PC-9 (cell line): ENCODE measurements at regions not wholly inside any gene's neighbourhood (a gene's known extent, or its start where the extent isn't known, plus 50 kb on each side); places are given as distances from the start of the nearest gene placed in this dataset.
"Not testable (repeated sequence)": the region's sequence is repeated elsewhere in the genome, so short reads cannot be mapped to it uniquely, and the experiment has no call there.

ENCODE experiments used
- EZH2 ChIP-seq: fragments of 200-600 bp; sonication (generic); IDR thresholded peaks from 2 replicates; pipeline ENCODE4 v1.8.0; 2017; ENCODE audit warnings: antibody characterized with exemption, low read depth
- TF ChIP-seq, protein P1 (sequence below): fragments of 200-600 bp; sonication (generic); conservative IDR thresholded peaks from 2 replicates; pipeline ENCODE4 v1.6.1; 2017; ENCODE audit warnings: mixed run types, antibody characterized with exemption, mild to moderate bottlenecking, moderate library complexity

DNA sequence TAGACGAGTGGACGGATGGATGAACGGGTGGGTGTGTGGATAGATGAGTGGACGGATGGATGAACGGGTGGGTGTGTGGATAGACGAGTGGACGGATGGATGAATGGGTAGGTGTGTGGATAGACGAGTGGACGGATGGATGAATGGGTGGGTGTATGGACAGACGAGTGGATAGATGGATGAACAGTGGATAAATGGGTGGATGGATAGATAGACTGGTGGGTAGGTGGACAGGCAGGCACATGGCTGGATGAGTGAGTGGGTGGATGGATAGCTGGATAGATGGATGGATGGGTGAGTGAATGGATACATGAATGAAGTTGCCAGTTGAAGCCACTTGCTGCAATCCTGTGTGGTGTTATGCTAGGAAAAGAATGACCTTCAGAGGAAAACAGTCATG lies 107.5 kb downstream of the NPIPB11 start:
- TF ChIP-seq, protein P1, sequence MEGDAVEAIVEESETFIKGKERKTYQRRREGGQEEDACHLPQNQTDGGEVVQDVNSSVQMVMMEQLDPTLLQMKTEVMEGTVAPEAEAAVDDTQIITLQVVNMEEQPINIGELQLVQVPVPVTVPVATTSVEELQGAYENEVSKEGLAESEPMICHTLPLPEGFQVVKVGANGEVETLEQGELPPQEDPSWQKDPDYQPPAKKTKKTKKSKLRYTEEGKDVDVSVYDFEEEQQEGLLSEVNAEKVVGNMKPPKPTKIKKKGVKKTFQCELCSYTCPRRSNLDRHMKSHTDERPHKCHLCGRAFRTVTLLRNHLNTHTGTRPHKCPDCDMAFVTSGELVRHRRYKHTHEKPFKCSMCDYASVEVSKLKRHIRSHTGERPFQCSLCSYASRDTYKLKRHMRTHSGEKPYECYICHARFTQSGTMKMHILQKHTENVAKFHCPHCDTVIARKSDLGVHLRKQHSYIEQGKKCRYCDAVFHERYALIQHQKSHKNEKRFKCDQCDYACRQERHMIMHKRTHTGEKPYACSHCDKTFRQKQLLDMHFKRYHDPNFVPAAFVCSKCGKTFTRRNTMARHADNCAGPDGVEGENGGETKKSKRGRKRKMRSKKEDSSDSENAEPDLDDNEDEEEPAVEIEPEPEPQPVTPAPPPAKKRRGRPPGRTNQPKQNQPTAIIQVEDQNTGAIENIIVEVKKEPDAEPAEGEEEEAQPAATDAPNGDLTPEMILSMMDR = not testable (repeated sequence)
- not testable (repeated sequence) for TF ChIP-seq EZH2
